Psoas muscle (tissue), 7 donors: ENCODE measurements at regions not wholly inside any gene's neighbourhood (a gene's known extent, or its start where the extent isn't known, plus 50 kb on each side); places are given as distances from the start of the nearest gene placed in this dataset.
"Not testable (repeated sequence)": the region's sequence is repeated elsewhere in the genome, so short reads cannot be mapped to it uniquely, and the experiment has no call there.

Experiments used
- ATAC-seq, 4 donors: fragments of 200-7000 bp; cut with Tn5 transposase; one replicate each; pipeline ENCODE4 v1.9.1; 2020; ENCODE audit warnings: moderate library complexity in 3 of 4, mild to moderate bottlenecking in 2 of 4
- DNase-seq, 2 donors: peaks; one replicate each; pipeline ENCODE4 v3.0.0-alpha.2; 2020
- H3K27ac ChIP-seq: fragments of 200-600 bp; one replicate; pipeline ENCODE4 v1.8.0; 2022
- H3K27me3 ChIP-seq, 3 donors: fragments of 200-600 bp in 1 of 3; one replicate each; pipeline versions ENCODE4 v1.6.1 to v1.8.0; 2013 to 2022; ENCODE audit warnings: low read length in 2 of 3, mild to moderate bottlenecking in 2 of 3, moderate library complexity in 1 of 3; ENCODE audit not compliant: insufficient read depth in 3 of 3
- H3K36me3 ChIP-seq, 2 donors: fragments of 200-600 bp in 1 of 2; one replicate each; pipeline versions ENCODE4 v1.6.1 to v1.8.0; 2013 to 2022; ENCODE audit warnings: low read depth in 1 of 2, mild to moderate bottlenecking in 1 of 2, moderate library complexity in 1 of 2; ENCODE audit not compliant: insufficient read depth in 1 of 2
- H3K4me1 ChIP-seq: fragments of 200-600 bp; one replicate; pipeline ENCODE4 v1.8.0; 2022
- H3K4me3 ChIP-seq: fragments of 200-600 bp; one replicate; pipeline ENCODE4 v1.8.0; 2022; ENCODE audit warnings: mild to moderate bottlenecking
- H3K9me3 ChIP-seq: fragments of 200-600 bp; one replicate; pipeline ENCODE4 v1.8.0; 2022
- WGBS, 3 donors: extraction: QIAGEN DNeasy Blood & Tissue Kit; methylation state at CpG; one replicate each; pipeline versions ENCODE4 v1.1.6 to v1.1.7; 2013; 5-methylcytosine and 5-hydroxymethylcytosine counted together
- intact Hi-C, 2 donors: fragments of 100-400 bp; cut with DNase I; formaldehyde crosslinking; loops; one replicate each; pipeline versions ENCODE4 v1.11.0 to v1.14.2; 2022
- TF ChIP-seq, protein P1 (sequence below): fragments of 200-600 bp; IDR thresholded peaks from one replicate; pipeline ENCODE4 v1.8.0; 2022; ENCODE audit warnings: antibody characterized with exemption
- donor health status: healthy with polysubstance abuse.
- donor health status: DM: no; HTN: no; CAD: no; lungs with moderate emphysema.
- donor health status: Bipolar disorder and iron deficiency.
- donor health status: healthy.
- donor health status: DM: yes; HTN: yes; CAD: no.
- donor health status: DM: no; HTN: no; CAD: no.
- donor health status: DM: yes; HTN: yes; CAD: no.

DNA sequence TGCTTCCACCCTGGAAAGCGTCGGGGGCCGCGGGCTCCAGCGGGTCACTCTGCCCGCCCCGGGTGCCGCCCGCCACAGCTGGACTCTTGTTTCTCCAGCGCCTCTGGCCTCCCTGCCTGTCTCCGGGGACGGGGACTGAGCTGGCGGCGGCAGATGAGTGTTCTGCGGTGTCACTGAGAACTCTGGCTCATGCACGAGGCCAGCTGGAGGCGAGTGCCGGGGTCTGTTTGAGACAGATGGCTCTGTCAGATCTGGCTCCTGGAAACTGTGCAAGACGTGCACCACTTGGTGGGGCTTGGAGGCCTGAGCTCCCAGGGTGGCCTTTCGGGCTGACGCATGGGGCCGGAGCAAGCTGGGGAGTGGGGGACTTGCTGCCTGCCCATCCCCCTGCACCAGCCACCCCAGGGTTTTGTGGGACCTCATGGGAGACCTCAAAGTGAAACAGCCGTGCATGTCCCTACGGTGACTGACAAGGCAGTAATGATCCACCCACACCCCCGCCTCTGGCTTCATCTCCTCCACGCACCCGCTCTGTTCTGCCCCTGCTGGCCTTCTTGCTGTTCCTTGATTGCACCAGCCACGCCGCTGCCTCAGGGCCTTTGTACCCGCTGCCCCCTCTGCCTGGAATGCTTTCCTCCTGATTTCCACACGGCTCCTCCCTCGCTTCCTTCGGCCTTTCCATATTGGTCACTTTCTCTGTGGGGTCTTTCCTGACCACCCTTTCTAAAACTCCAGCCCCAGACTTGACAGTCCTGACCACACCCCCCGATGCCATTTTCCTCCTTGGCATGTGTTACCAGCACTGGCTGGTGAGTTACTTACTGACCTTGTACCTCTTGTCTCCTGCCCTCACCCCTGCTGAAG lies 174.9 kb upstream of the CIBAR2 start:
- intact Hi-C loops, result no loop called here
- DNase-seq (peak; percentile 78 to 90), ATAC-seq (peak; percentile 74 to 80 (median 76))
- H3K27me3 ChIP-seq, result no peaks in the 10 kb centered on the region
- TF ChIP-seq, protein P1, sequence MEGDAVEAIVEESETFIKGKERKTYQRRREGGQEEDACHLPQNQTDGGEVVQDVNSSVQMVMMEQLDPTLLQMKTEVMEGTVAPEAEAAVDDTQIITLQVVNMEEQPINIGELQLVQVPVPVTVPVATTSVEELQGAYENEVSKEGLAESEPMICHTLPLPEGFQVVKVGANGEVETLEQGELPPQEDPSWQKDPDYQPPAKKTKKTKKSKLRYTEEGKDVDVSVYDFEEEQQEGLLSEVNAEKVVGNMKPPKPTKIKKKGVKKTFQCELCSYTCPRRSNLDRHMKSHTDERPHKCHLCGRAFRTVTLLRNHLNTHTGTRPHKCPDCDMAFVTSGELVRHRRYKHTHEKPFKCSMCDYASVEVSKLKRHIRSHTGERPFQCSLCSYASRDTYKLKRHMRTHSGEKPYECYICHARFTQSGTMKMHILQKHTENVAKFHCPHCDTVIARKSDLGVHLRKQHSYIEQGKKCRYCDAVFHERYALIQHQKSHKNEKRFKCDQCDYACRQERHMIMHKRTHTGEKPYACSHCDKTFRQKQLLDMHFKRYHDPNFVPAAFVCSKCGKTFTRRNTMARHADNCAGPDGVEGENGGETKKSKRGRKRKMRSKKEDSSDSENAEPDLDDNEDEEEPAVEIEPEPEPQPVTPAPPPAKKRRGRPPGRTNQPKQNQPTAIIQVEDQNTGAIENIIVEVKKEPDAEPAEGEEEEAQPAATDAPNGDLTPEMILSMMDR, result no peak
- H3K36me3 ChIP-seq, result no peaks in the 10 kb centered on the region
- H3K4me1 ChIP-seq, result peaks cover 42% of the 10 kb centered on the region
- peak overlapping the region; percentile 21 for H3K4me3 ChIP-seq
- WGBS, 3 donors, result 34 to 44% (median 37%) methylated on average over 34 of the region's 34 CpGs
- H3K27ac ChIP-seq, result peak overlapping the region; percentile 69
- H3K9me3 ChIP-seq, result no peaks in the 10 kb centered on the region

GRCh38 chr16:85287815-85288109 lies 175.5 kb upstream of the CIBAR2 start:
- H3K27ac ChIP-seq, H3K4me3 ChIP-seq, H3K9me3 ChIP-seq, H3K27me3 ChIP-seq, H3K36me3 ChIP-seq, intact Hi-C loops, ATAC-seq, DNase-seq: not testable (repeated sequence)
- H3K4me1 ChIP-seq, result peaks cover 42% of the 10 kb centered on the region
- WGBS, 3 donors, result 90 to 96% (median 93%) methylated on average over 13 of the region's 13 CpGs

DNA sequence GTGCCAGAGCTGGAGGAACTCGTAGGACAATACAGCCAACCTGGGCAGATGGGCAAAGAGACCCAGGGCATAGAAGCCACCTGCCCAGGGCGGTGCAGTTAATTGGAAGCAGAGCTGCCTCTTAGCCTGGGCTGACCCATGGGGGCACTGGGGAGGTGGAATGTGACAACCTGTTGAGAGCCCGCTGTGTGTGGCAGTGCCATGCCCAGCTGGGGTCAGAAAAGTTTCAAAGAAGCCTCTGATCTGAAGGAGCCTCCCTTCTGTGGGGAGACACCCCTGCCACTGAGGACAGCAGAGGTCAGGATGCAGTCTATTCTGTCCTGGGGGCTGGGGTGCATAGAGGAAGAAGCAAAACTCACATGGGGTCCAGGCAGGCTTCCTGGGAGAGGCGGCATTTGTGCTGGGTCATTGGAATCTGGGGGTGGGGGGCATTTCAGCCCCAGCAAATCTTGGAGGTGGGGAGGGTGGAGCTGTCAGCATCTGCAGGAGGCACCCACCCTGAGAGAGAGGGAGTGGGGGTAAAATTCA lies 176.1 kb upstream of the CIBAR2 start:
- peaks cover 45% of the 10 kb centered on the region for H3K4me1 ChIP-seq
- 94 to 96% (median 96%) methylated on average over 4 of the region's 4 CpGs for WGBS, 3 donors
- no peak overlapping the region for H3K4me3 ChIP-seq
- TF ChIP-seq, protein P1, result no peak
- intact Hi-C loops, result no loop called here
- H3K27me3 ChIP-seq, result no peaks in the 10 kb centered on the region
- ATAC-seq, result no peak
- no peaks in the 10 kb centered on the region for H3K9me3 ChIP-seq
- no peak overlapping the region for H3K27ac ChIP-seq
- no peak for DNase-seq
- H3K36me3 ChIP-seq, result no peaks in the 10 kb centered on the region

DNA sequence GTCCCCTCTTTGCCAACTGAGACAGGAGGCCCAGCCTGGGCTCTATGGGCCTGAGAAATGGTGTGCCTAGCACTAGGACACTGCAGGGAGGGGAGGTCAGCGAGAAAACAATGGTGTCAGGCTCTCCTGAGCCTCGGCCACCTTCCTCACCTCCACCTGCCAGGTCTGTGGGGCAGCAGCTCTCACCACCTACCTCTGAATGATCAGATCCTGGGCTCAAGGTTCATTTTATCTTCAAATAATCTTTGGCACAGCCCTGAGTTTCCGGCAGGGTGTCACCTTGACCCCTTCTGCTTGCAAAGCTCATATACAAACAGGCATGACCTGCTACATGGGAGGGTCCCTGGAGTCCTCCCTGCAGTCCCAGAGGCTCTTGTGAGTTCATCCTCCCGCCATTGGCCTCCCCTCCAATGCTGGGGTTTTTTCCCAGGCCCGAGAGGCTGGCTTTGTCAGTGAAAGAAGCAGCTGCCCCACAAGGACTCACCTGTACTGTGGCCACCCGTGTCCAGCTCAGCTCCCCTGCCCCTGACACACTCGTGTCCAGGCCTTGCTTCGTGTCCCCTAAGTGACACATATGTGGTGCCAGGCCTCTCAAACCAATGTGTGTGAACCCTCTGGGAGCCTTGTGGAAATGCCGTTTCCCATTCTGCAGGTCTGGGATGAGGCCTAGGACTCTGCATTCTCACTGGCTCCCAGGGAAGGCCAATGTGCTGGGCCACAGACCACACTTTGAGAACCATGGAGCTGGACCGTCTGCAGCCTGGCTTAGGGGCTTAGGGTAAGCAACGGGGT lies 176.8 kb upstream of the CIBAR2 start:
- no peak for DNase-seq
- no peaks in the 10 kb centered on the region for H3K9me3 ChIP-seq
- H3K4me3 ChIP-seq, result no peak overlapping the region
- no peaks in the 10 kb centered on the region for H3K36me3 ChIP-seq
- TF ChIP-seq, protein P1, result no peak
- peaks cover 48% of the 10 kb centered on the region for H3K4me1 ChIP-seq
- no peaks in the 10 kb centered on the region for H3K27me3 ChIP-seq
- H3K27ac ChIP-seq, result no peak overlapping the region
- intact Hi-C loops, result no loop called here
- 93 to 96% (median 94%) methylated on average over 11 of the region's 11 CpGs for WGBS, 3 donors
- ATAC-seq, result no peak
